LNCAP (cell line): ENCODE measurements at regions not wholly inside any gene's neighbourhood (a gene's known extent, or its start where the extent isn't known, plus 50 kb on each side); places are given as distances from the start of the nearest gene placed in this dataset.

ENCODE experiments used
- TF ChIP-seq, protein P1 (sequence below): fragments of 450-650 bp; IDR thresholded peaks from 2 replicates; pipeline ENCODE4 v1.5.1; 2017; ENCODE audit warnings: mild to moderate bottlenecking

DNA sequence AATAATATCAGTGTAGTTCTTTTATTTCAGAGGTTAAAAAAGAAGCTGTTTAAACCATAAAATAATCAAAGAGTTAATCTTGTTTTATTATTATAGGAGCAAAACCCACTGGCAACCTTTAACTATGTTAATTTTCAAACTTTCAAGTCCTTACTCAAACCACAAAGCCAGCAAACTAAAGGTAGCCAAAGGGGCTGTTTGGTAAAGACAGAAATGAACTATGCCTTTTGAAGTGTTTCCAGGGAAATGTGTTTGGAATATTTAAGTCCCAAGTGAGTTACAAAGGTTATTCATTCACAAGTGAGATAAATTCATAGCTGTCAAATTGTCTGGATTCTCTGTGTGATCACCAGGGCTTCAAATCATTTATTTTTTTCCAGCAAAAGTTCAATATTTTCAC, 264.7 kb downstream of the MZT1 start:
- TF ChIP-seq, protein P1, sequence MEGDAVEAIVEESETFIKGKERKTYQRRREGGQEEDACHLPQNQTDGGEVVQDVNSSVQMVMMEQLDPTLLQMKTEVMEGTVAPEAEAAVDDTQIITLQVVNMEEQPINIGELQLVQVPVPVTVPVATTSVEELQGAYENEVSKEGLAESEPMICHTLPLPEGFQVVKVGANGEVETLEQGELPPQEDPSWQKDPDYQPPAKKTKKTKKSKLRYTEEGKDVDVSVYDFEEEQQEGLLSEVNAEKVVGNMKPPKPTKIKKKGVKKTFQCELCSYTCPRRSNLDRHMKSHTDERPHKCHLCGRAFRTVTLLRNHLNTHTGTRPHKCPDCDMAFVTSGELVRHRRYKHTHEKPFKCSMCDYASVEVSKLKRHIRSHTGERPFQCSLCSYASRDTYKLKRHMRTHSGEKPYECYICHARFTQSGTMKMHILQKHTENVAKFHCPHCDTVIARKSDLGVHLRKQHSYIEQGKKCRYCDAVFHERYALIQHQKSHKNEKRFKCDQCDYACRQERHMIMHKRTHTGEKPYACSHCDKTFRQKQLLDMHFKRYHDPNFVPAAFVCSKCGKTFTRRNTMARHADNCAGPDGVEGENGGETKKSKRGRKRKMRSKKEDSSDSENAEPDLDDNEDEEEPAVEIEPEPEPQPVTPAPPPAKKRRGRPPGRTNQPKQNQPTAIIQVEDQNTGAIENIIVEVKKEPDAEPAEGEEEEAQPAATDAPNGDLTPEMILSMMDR: no peak

- TF ChIP-seq, protein P1: no peak
Observed at GRCh38 chr13:72462166-72462565, 265.3 kb downstream of the MZT1 start.

GRCh38 chr13:72458701-72459100, 268.7 kb downstream of the MZT1 start:
- TF ChIP-seq, protein P1: no peak

DNA sequence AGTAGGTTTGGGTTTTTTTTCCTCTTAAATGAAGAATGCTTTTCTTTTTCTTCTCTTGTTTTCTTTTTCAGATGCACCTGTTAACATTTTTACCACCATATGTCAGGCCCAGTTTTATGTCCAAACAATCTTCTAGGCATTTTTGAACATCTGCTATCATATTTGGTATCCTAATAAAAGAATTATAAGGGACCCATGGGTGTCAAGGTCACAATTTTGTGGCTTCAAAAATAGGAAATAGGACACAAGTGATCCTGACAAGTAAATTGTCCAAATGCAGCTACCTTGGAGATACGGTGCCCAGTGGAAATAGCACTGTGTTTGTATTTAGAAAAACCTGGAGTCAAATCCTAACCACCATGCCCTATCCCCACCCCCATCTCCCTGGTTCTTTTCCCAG, 270.3 kb downstream of the MZT1 start:
- TF ChIP-seq, protein P1: no peak

DNA sequence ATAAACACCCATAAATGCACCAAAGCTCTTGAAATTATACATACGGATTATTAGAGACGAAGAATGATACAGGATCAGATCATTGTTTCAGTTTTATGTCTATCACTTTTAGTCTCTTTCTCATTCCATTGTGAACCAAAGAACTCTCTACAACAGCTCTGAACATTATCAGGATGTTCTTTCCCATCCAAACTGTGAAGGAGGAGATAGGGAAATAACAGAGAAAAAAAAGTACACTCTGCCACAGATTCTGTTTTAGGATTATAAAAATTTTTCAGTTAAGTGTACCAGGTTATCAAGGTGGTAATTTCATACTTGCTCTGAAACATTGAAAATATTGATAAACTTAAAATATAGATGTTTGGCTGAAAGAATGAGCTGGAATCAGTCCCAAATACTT, 270.9 kb downstream of the MZT1 start:
- TF ChIP-seq, protein P1: no peak

DNA sequence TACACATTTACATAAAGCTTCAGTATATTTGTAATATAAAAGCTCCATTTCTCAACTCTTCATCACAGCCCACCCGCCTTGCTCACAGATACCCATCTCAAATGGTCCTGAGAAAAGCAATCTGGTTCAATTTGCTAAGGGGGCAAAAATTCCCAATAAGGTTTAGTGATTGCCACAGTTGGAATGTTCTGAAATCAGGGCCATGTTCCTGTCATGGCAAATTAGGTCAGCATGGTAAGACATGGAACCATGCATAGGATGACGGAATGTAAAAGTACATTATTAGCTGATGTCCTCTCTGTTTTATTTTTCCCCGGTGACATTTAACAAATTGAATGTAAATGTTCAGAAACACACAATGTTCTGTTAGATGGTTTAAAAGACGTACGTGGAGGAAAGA, 274.3 kb downstream of the MZT1 start:
- TF ChIP-seq, protein P1: no peak

DNA sequence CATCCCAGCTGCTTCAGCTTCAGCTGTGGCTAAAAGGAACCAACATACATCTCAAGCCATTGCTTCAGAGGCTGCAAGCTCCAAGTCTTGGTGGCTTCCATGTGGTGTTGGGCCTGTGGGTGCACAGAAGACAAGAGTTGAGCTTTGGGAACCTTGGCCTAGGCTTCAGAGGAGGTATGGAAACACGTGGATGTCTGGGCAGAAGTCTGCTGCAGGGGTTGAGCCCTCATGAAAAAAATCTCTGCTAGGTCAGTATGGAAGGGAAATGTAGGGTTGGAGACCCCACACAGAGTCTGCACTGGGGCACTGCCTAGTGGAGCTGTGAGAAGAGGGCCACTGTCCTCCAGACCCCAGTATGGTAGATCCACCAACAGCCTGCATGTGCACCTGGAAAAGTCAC, 279.3 kb downstream of the MZT1 start:
- TF ChIP-seq, protein P1: no peak

GRCh38 chr13:72444999-72445398, 282.4 kb downstream of the MZT1 start:
- TF ChIP-seq, protein P1: no peak
